ENCODE measurements at regions not wholly inside any gene's neighbourhood (a gene's known extent, or its start where the extent isn't known, plus 50 kb on each side); places are given as distances from the start of the nearest gene placed in this dataset.

- intact Hi-C loops (cut with micrococcal nuclease), result no loop called here
- H3K79me2 ChIP-seq (ENCODE audit: control insufficient read depth, insufficient read depth, low read length), result no peaks in the 10 kb centered on the region
- ChIA-PET POLR2A (no interaction called here), CTCF (no interaction called here)
- no peak for TF ChIP-seq EZH2 (IDR thresholded peaks at IDR 0.05; ENCODE audit: borderline replicate concordance, low read depth, low read length, severe bottlenecking)
- no peak for TF ChIP-seq MYC (IDR thresholded peaks at IDR 0.05; ENCODE audit: low read depth, low read length)
- TF ChIP-seq CTCF (IDR thresholded peaks at IDR 0.05; ENCODE audit: extremely low read depth in 1 of 2, insufficient read depth in 1 of 2, low read depth in 1 of 2, low read length in 2 of 2), result no peak
- no peak for TF ChIP-seq POLR2A (IDR thresholded peaks at IDR 0.05; ENCODE audit: low read depth, low read length)
- no peak for TF ChIP-seq JUN (IDR thresholded peaks at IDR 0.05; ENCODE audit: borderline replicate concordance, insufficient read depth, insufficient read length, low read depth)
- no peak for TF ChIP-seq GATA2 (IDR thresholded peaks at IDR 0.05; ENCODE audit: insufficient read depth, insufficient read length, low read depth, low read length)
- TF ChIP-seq FOS (IDR thresholded peaks at IDR 0.05; ENCODE audit: borderline replicate concordance, insufficient read depth, low read length), result no peak
- TF ChIP-seq MAX (IDR thresholded peaks at IDR 0.05; ENCODE audit: insufficient read depth, insufficient read length), result no peak
- no peak for TF ChIP-seq POLR2AphosphoS5 (IDR thresholded peaks at IDR 0.05; ENCODE audit: insufficient read depth, low read depth, low read length)
- no peak overlapping the region for H3K27ac ChIP-seq (ENCODE audit: insufficient read depth, low read depth, low read length)
- H3K36me3 ChIP-seq (ENCODE audit: control insufficient read depth in 2 of 2, extremely low read depth in 1 of 2, insufficient read depth in 2 of 2, low read length in 2 of 2), result no peaks in the 10 kb centered on the region
- BruUV-seq (replicated peaks), result no TSS peak
- no peak overlapping the region for H2AFZ ChIP-seq (ENCODE audit: low read depth, low read length)
- no peak overlapping the region for H3K4me2 ChIP-seq (ENCODE audit: insufficient read depth, low read length)
- H3K9me1 ChIP-seq (replicated peaks; ENCODE audit: control insufficient read depth, extremely low read depth, insufficient read depth, low read length), result no peaks in the 10 kb centered on the region
- no peaks in the 10 kb centered on the region for H3K4me1 ChIP-seq (ENCODE audit: control insufficient read depth, extremely low read depth, insufficient read depth, low read length)
- H3K27me3 ChIP-seq (ENCODE audit: control insufficient read depth in 2 of 2, insufficient read depth in 2 of 2, low read length in 2 of 2), result no peaks in the 10 kb centered on the region
- no peak overlapping the region for H3K4me3 ChIP-seq (replicated peaks in 1 of 3; ENCODE audit: insufficient read depth in 1 of 3, low read depth in 1 of 3, low read length in 3 of 3)
- no peak for DNase-seq (ENCODE audit: low read depth, low spot score)
- dilution Hi-C loops (cut with MboI; ENCODE audit: extremely low pct_ligation_motif_present, low sequenced_read_pairs), result no loop called here
- no peak for FAIRE-seq
- H3K9me3 ChIP-seq (replicated peaks; ENCODE audit: control insufficient read depth, insufficient read depth, low read length), result peaks cover 2% of the 10 kb centered on the region
- H3K9ac ChIP-seq (replicated peaks; ENCODE audit: extremely low read depth, insufficient read depth, low read length), result no peak overlapping the region
- H4K20me1 ChIP-seq (replicated peaks; ENCODE audit: control insufficient read depth, extremely low read depth, insufficient read depth, low read length), result no peaks in the 10 kb centered on the region
Observed at GRCh38 chr10:9911488-9911887, 1106.2 kb upstream of the CELF2 start.

Data from endothelial cell of umbilical vein (primary cell).